ENCODE measurements at regions not wholly inside any gene's neighbourhood (a gene's known extent, or its start where the extent isn't known, plus 50 kb on each side); places are given as distances from the start of the nearest gene placed in this dataset.
"Not testable (repeated sequence)": the region's sequence is repeated elsewhere in the genome, so short reads cannot be mapped to it uniquely, and the experiment has no call there.

GRCh38 chr2:166727095-166727494 lies 161.2 kb upstream of the XIRP2 start:
- no peak for FAIRE-seq

GRCh38 chr2:166725927-166726924 lies 162.1 kb upstream of the XIRP2 start:
- no peak for FAIRE-seq

- no peak for FAIRE-seq
These were observed 171.3 kb upstream of the XIRP2 start for GRCh38 chr2:166716968-166717367.

GRCh38 chr2:166700079-166700478 lies 188.2 kb upstream of the XIRP2 start:
- FAIRE-seq, result peak; percentile 85

GRCh38 chr2:166695154-166695553 lies 193.1 kb upstream of the XIRP2 start:
- FAIRE-seq, result no peak

- not testable (repeated sequence) for FAIRE-seq
These were observed 192.0 kb upstream of the SCN7A start for GRCh38 chr2:166686057-166686456.

- no peak for FAIRE-seq
These were observed 183.9 kb upstream of the SCN7A start for GRCh38 chr2:166677996-166678395.

- FAIRE-seq, result no peak
These were observed 182.7 kb upstream of the SCN7A start for GRCh38 chr2:166676716-166677115.

- FAIRE-seq, result no peak
These were observed 181.5 kb upstream of the SCN7A start for GRCh38 chr2:166675553-166675952.

- no peak for FAIRE-seq
These were observed 179.9 kb upstream of the SCN7A start for GRCh38 chr2:166673986-166674385.

GRCh38 chr2:166671801-166672200 lies 177.8 kb upstream of the SCN7A start:
- no peak for FAIRE-seq

GRCh38 chr2:166671235-166671634 lies 177.2 kb upstream of the SCN7A start:
- no peak for FAIRE-seq

GRCh38 chr2:166665991-166666940 lies 172.2 kb upstream of the SCN7A start:
- FAIRE-seq, result no peak

- FAIRE-seq, result no peak
These were observed 167.8 kb upstream of the SCN7A start for GRCh38 chr2:166661824-166662223.

- no peak for FAIRE-seq
These were observed 167.3 kb upstream of the SCN7A start for GRCh38 chr2:166661391-166661790.

GRCh38 chr2:166658901-166659300 lies 164.9 kb upstream of the SCN7A start:
- FAIRE-seq, result no peak

GRCh38 chr2:166653185-166653813 lies 159.2 kb upstream of the SCN7A start:
- peak; percentile 60 for FAIRE-seq

- FAIRE-seq, result no peak
These were observed 157.9 kb upstream of the SCN7A start for GRCh38 chr2:166651991-166652390.

- FAIRE-seq, result no peak
These were observed 157.1 kb upstream of the SCN7A start for GRCh38 chr2:166651080-166651675.

GRCh38 chr2:166647935-166648334 lies 153.9 kb upstream of the SCN7A start:
- FAIRE-seq, result no peak

- no peak for FAIRE-seq
These were observed 149.9 kb upstream of the SCN7A start for GRCh38 chr2:166643980-166644379.

- not testable (repeated sequence) for FAIRE-seq
These were observed 147.5 kb upstream of the SCN7A start for GRCh38 chr2:166641516-166641915.
